Omental fat pad (tissue), 3 donors: ENCODE measurements at regions not wholly inside any gene's neighbourhood (a gene's known extent, or its start where the extent isn't known, plus 50 kb on each side); places are given as distances from the start of the nearest gene placed in this dataset.

Experiments used
- ATAC-seq: fragments of 150-250 bp; one replicate; pipeline ENCODE4 v1.9.1; 2016; ENCODE audit warnings: mild to moderate bottlenecking, moderate library complexity; ENCODE audit not compliant: low FRiP score
- DNase-seq: peaks from one replicate; pipeline ENCODE4 v3.0.0-alpha.2; 2019; ENCODE audit warnings: low spot score
- TF ChIP-seq, protein P1 (sequence below), 3 donors: fragments of 450-650 bp; IDR thresholded peaks; one replicate each; pipeline ENCODE4 v1.5.1; 2016 to 2017; ENCODE audit warnings: antibody characterized with exemption in 3 of 3, mild to moderate bottlenecking in 3 of 3, moderate library complexity in 2 of 3

DNA sequence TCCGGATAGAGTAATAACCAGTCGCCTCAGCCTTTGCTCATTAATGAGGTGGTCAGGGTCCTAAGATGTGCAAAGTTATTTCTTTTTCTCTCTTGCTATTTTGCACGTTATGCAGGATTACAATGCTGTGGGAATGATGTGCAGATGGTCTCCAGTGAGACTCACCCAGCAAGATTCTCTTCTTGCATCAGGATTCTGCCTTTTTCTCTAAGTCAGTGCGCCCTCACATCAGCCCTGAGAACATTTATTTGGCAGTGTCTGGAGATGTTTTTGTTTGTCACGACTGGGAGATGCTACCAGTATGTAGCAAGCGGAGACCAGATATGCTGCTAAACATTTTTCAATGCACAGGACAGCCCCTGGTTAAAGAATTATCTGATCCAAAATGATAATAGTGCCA, 280.3 kb upstream of the WWC1 start:
- DNase-seq (no peak), ATAC-seq (no peak)
- TF ChIP-seq, protein P1, sequence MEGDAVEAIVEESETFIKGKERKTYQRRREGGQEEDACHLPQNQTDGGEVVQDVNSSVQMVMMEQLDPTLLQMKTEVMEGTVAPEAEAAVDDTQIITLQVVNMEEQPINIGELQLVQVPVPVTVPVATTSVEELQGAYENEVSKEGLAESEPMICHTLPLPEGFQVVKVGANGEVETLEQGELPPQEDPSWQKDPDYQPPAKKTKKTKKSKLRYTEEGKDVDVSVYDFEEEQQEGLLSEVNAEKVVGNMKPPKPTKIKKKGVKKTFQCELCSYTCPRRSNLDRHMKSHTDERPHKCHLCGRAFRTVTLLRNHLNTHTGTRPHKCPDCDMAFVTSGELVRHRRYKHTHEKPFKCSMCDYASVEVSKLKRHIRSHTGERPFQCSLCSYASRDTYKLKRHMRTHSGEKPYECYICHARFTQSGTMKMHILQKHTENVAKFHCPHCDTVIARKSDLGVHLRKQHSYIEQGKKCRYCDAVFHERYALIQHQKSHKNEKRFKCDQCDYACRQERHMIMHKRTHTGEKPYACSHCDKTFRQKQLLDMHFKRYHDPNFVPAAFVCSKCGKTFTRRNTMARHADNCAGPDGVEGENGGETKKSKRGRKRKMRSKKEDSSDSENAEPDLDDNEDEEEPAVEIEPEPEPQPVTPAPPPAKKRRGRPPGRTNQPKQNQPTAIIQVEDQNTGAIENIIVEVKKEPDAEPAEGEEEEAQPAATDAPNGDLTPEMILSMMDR (IDR thresholded peaks at IDR 0.05) = no peak

DNA sequence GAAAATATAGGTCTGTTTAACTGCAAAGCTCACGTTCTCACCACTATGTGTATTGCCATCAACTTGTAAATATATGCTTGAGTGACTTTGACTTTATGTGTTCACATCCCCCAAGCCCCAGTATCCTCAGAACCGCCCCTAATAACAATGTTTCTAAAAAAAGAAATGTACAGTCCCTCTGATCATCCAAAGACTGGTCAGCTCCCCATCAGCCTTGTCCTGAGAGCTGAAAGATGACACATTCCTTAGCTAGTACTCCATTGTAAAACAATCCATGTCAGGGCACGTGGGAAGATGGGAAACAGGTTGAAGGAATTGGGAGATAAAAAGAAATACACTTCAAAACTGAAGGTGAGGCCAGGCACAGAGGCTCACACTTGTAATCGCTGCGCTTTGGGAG, 279.4 kb upstream of the WWC1 start:
- TF ChIP-seq, protein P1 (IDR thresholded peaks at IDR 0.05) = no peak
- ATAC-seq (no peak), DNase-seq (no peak)

DNA sequence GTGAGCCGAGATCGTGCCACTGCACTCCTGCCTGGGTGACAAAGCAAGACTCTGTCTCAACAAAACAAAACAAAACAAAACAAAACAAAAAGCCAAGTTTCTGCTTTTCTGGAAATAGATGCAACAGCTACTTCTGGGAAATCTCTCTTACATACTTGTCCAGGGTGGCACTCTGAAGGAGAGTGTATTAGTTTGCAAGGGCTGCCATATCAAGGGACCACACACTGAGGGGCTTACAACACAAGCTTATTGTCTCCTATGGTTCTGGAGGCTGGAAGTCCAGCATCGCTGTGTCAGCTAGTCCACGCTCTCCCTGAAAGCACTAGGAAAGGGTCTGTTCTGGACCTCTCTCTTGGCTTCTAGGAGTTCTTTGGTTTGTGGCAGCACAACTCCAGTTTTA, 277.9 kb upstream of the WWC1 start:
- TF ChIP-seq, protein P1 (IDR thresholded peaks at IDR 0.05) = no peak
- ATAC-seq (no peak), DNase-seq (no peak)

DNA sequence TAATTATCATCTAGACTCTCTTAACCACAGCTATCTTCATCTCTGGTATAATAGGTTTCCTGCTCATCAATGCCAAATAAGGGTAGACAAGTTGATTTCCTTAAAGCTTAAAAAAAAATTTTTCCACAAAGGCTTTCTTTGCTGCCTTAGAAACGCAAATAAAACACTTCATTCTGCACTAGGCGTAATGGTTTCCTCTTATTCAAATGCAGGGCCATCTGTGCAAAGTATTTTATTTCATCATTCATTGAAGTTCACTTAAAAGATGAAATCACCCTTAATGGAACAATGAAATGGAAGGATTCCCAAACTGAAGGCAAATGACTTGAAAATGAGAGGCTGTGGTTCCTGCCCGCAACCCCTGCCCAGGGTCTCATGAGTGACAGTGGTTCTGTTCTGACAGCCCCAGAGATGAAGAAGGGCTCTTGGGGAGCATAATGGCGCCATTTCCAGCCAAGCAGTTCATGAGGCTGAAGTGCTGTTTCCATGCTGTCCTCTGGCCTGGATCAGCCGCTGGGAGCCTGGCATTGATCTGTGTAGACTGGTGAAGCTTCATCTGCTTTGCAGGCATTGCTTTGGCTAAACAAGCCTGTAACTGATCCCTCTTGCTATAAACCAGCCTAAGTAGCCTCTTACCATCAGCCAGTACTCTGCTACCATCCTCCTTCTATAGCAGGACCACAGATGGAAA, 276.9 kb upstream of the WWC1 start:
- TF ChIP-seq, protein P1 (IDR thresholded peaks at IDR 0.05) = no peak
- DNase-seq = no peak
- ATAC-seq = no peak

DNA sequence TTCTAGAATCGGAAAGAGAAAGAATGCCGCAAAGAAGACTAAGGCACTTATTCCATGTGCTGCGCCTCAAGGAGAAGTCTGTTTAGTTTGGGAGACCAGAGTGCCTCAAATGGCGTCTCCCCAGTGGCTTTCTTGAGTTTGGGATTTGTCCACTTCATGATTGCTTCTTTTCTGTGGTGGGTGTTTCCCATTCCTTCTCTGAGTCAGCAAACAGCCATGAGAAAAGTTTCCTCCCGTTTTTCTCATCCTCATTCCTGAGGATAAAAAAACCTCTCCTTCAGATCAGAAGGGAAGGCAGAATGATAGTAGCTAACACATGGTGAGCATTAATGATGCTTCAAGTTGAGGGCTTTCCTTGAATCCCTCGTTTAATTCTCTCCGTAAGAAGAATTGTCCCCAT, 275.9 kb upstream of the WWC1 start:
- DNase-seq (no peak), ATAC-seq (no peak)
- TF ChIP-seq, protein P1 (IDR thresholded peaks at IDR 0.05) = no peak

DNA sequence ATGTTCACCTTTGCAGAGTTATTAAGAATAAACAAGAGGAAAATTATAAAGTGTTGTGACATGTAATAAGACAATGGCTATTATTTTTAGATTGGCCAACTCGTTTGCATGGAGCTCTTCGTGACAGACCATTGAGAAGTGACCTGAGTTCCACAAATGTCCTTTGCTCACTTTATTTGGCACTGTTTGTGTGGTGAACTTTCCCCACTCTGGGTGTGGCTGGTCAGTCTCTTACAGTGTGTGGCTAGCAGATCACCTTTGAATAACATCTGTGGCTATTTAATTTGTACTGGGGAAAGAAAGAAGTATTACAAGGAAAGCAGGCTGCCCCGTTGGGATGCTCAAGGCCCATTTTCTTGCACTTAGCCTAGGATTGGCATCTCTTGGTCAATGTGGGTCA, 274.1 kb upstream of the WWC1 start:
- ATAC-seq = no peak
- TF ChIP-seq, protein P1 (IDR thresholded peaks at IDR 0.05) = no peak
- no peak for DNase-seq

DNA sequence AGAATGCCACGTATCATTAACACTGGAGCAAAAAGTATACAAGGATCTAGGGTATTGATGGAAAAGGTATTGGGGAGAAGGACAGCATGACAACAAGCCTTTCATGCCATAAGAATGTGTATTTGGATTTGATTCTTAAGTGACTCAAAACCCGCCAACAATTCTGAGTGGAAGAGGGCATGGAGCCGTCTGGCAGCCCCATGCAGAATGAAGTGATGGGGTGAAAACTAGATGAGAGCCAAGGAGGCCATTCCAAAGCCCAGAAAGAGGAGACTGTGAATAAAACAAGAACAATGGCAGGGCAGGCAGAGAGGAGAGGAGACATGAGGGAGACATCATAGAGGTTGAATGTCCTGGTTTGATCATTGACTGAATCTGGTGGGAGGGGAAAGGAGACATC, 272.3 kb upstream of the WWC1 start:
- no peak for ATAC-seq

More for the DNA sequence above, 272.3 kb upstream of the WWC1 start:
- TF ChIP-seq, protein P1 (IDR thresholded peaks at IDR 0.05) = no peak
- DNase-seq = no peak
